ENCODE measurements at regions not wholly inside any gene's neighbourhood (a gene's known extent, or its start where the extent isn't known, plus 50 kb on each side); places are given as distances from the start of the nearest gene placed in this dataset.
"Not testable (repeated sequence)": the region's sequence is repeated elsewhere in the genome, so short reads cannot be mapped to it uniquely, and the experiment has no call there.

DNA sequence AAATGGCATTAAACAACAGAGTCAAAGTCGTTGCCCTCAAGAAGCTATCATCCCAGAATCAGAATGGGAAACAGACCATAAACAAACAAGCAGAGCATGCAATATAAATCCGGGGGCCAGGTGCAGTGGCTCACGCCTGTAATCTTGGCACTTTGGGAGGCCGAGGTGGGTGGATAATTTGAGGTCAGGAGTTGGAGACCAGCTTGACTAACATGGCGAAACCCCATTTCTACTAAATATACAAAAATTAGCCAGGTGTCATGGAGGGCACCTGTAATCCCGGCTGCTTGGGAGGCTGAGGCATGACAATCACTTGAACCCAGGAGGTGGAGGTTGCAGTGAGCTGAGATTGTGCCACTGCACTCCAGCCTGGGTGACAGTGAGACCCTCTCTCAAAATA lies 249.8 kb downstream of the CYRIA start:
- TF ChIP-seq, protein P1, sequence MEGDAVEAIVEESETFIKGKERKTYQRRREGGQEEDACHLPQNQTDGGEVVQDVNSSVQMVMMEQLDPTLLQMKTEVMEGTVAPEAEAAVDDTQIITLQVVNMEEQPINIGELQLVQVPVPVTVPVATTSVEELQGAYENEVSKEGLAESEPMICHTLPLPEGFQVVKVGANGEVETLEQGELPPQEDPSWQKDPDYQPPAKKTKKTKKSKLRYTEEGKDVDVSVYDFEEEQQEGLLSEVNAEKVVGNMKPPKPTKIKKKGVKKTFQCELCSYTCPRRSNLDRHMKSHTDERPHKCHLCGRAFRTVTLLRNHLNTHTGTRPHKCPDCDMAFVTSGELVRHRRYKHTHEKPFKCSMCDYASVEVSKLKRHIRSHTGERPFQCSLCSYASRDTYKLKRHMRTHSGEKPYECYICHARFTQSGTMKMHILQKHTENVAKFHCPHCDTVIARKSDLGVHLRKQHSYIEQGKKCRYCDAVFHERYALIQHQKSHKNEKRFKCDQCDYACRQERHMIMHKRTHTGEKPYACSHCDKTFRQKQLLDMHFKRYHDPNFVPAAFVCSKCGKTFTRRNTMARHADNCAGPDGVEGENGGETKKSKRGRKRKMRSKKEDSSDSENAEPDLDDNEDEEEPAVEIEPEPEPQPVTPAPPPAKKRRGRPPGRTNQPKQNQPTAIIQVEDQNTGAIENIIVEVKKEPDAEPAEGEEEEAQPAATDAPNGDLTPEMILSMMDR (IDR thresholded peaks at IDR 0.05; ENCODE audit: low read depth, low read length): not testable (repeated sequence)
- TF ChIP-seq POLR2A (IDR thresholded peaks at IDR 0.05; ENCODE audit: extremely low read depth, insufficient read length): not testable (repeated sequence)

Measured in NB4 (cell line).